ENCODE measurements at regions not wholly inside any gene's neighbourhood (a gene's known extent, or its start where the extent isn't known, plus 50 kb on each side); places are given as distances from the start of the nearest gene placed in this dataset.

DNA sequence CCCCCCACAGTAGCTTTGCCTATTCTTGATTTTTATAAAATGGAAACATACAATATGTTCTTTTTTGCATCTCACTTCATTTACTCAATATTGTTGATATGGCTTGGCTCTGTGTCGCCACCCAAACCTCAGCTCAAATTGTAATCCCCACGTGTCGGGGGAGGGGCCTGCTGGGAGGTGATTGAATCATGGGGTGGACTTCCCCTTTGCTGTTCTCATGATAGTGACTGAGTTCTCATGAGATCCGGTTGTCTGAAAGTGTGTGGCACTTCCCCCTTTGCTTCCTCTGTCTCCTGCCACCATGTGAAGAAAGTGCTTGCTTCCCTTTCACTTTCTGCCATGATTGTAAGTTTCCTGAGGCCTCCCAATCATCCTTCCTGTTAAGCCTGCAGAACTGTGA is 431.3 kb downstream of the MN1 start:
- no peak for TF ChIP-seq POLR2AphosphoS5 (IDR thresholded peaks at IDR 0.05)
- TF ChIP-seq, protein P1, sequence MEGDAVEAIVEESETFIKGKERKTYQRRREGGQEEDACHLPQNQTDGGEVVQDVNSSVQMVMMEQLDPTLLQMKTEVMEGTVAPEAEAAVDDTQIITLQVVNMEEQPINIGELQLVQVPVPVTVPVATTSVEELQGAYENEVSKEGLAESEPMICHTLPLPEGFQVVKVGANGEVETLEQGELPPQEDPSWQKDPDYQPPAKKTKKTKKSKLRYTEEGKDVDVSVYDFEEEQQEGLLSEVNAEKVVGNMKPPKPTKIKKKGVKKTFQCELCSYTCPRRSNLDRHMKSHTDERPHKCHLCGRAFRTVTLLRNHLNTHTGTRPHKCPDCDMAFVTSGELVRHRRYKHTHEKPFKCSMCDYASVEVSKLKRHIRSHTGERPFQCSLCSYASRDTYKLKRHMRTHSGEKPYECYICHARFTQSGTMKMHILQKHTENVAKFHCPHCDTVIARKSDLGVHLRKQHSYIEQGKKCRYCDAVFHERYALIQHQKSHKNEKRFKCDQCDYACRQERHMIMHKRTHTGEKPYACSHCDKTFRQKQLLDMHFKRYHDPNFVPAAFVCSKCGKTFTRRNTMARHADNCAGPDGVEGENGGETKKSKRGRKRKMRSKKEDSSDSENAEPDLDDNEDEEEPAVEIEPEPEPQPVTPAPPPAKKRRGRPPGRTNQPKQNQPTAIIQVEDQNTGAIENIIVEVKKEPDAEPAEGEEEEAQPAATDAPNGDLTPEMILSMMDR (IDR thresholded peaks at IDR 0.05) = no peak
- no peak for TF ChIP-seq POLR2A (IDR thresholded peaks at IDR 0.05)

All from prostate gland (tissue), 2 donors.